HPDE6-E6E7 (cell line): ENCODE measurements at regions not wholly inside any gene's neighbourhood (a gene's known extent, or its start where the extent isn't known, plus 50 kb on each side); places are given as distances from the start of the nearest gene placed in this dataset.

ENCODE experiments used
- DNase-seq: peaks from one replicate; pipeline ENCODE4 v3.0.0; 2011; ENCODE audit warnings: missing footprints; ENCODE audit errors: extremely low spot score

GRCh38 chr7:155979566-155979965, 167.3 kb upstream of the SHH start:
- no peak for DNase-seq

GRCh38 chr7:155975490-155975889, 163.2 kb upstream of the SHH start:
- no peak for DNase-seq

GRCh38 chr7:155974186-155974897, 162.1 kb upstream of the SHH start:
- no peak for DNase-seq

- no peak for DNase-seq
Observed at GRCh38 chr7:155973451-155973997, 161.3 kb upstream of the SHH start.

GRCh38 chr7:155972651-155973390, 160.6 kb upstream of the SHH start:
- no peak for DNase-seq

GRCh38 chr7:155972247-155972646, 160.0 kb upstream of the SHH start:
- DNase-seq, result no peak

GRCh38 chr7:155971180-155971770, 159.0 kb upstream of the SHH start:
- DNase-seq, result no peak

- DNase-seq, result no peak
Observed at GRCh38 chr7:155969192-155969929, 157.1 kb upstream of the SHH start.

- DNase-seq, result no peak
Observed at GRCh38 chr7:155965010-155965409, 152.7 kb upstream of the SHH start.

GRCh38 chr7:155964543-155964942, 152.3 kb upstream of the SHH start:
- no peak for DNase-seq

GRCh38 chr7:155963771-155964195, 151.5 kb upstream of the SHH start:
- DNase-seq, result no peak

GRCh38 chr7:155963356-155963755, 151.1 kb upstream of the SHH start:
- no peak for DNase-seq

GRCh38 chr7:155962968-155963300, 150.7 kb upstream of the SHH start:
- no peak for DNase-seq

GRCh38 chr7:155962191-155962967, 150.1 kb upstream of the SHH start:
- DNase-seq, result no peak

- no peak for DNase-seq
Observed at GRCh38 chr7:155961241-155962190, 149.3 kb upstream of the SHH start.

GRCh38 chr7:155959894-155960293, 147.6 kb upstream of the SHH start:
- DNase-seq, result no peak

- DNase-seq, result no peak
Observed at GRCh38 chr7:155956977-155957376, 144.7 kb upstream of the SHH start.

GRCh38 chr7:155955367-155955635, 143.0 kb upstream of the SHH start:
- DNase-seq, result no peak

- no peak for DNase-seq
Observed at GRCh38 chr7:155954550-155955366, 142.5 kb upstream of the SHH start.
